ENCODE measurements at regions not wholly inside any gene's neighbourhood (a gene's known extent, or its start where the extent isn't known, plus 50 kb on each side); places are given as distances from the start of the nearest gene placed in this dataset.

GRCh38 chr16:73154063-73154870 is 106.3 kb upstream of the ZFHX3 start:
- DNase-seq (ENCODE audit: low spot score): peak; percentile 46

GRCh38 chr16:73152386-73153125 is 104.6 kb upstream of the ZFHX3 start:
- DNase-seq (ENCODE audit: low spot score): no peak

- DNase-seq (ENCODE audit: low spot score): no peak
These were observed 104.0 kb upstream of the ZFHX3 start for GRCh38 chr16:73151941-73152340.

- no peak for DNase-seq (ENCODE audit: low spot score)
These were observed 103.3 kb upstream of the ZFHX3 start for GRCh38 chr16:73151225-73151624.

GRCh38 chr16:73150786-73151185 is 102.9 kb upstream of the ZFHX3 start:
- no peak for DNase-seq (ENCODE audit: low spot score)

- DNase-seq (ENCODE audit: low spot score): peak; percentile 23
These were observed 101.4 kb upstream of the ZFHX3 start for GRCh38 chr16:73149334-73149733.

GRCh38 chr16:73147958-73148357 is 100.0 kb upstream of the ZFHX3 start:
- no peak for DNase-seq (ENCODE audit: low spot score)

GRCh38 chr16:73145166-73145880 is 97.4 kb upstream of the ZFHX3 start:
- no peak for DNase-seq (ENCODE audit: low spot score)

- DNase-seq (ENCODE audit: low spot score): no peak
These were observed 95.9 kb upstream of the ZFHX3 start for GRCh38 chr16:73143576-73144422.

GRCh38 chr16:73143002-73143401 is 95.1 kb upstream of the ZFHX3 start:
- no peak for DNase-seq (ENCODE audit: low spot score)

GRCh38 chr16:73142053-73142854 is 94.3 kb upstream of the ZFHX3 start:
- DNase-seq (ENCODE audit: low spot score): no peak

GRCh38 chr16:73140929-73141328 is 93.0 kb upstream of the ZFHX3 start:
- no peak for DNase-seq (ENCODE audit: low spot score)

GRCh38 chr16:73131156-73131862 is 83.4 kb upstream of the ZFHX3 start:
- DNase-seq (ENCODE audit: low spot score): no peak

GRCh38 chr16:73129455-73129854 is 81.5 kb upstream of the ZFHX3 start:
- no peak for DNase-seq (ENCODE audit: low spot score)

GRCh38 chr16:73126525-73126853 is 78.6 kb upstream of the ZFHX3 start:
- DNase-seq (ENCODE audit: low spot score): peak; percentile 66

- DNase-seq (ENCODE audit: low spot score): no peak
These were observed 78.1 kb upstream of the ZFHX3 start for GRCh38 chr16:73125850-73126524.

GRCh38 chr16:73124665-73125375 is 76.9 kb upstream of the ZFHX3 start:
- no peak for DNase-seq (ENCODE audit: low spot score)

- no peak for DNase-seq (ENCODE audit: low spot score)
These were observed 76.2 kb upstream of the ZFHX3 start for GRCh38 chr16:73124097-73124652.
